ENCODE measurements at regions not wholly inside any gene's neighbourhood (a gene's known extent, or its start where the extent isn't known, plus 50 kb on each side); places are given as distances from the start of the nearest gene placed in this dataset.

GRCh38 chr13:47119575-47120235 lies 222.9 kb upstream of the HTR2A start:
- DNase-seq (ENCODE audit: low read depth), result no peak

GRCh38 chr13:47117268-47117667 lies 220.4 kb upstream of the HTR2A start:
- peak; percentile 48 for DNase-seq (ENCODE audit: low read depth)

DNA sequence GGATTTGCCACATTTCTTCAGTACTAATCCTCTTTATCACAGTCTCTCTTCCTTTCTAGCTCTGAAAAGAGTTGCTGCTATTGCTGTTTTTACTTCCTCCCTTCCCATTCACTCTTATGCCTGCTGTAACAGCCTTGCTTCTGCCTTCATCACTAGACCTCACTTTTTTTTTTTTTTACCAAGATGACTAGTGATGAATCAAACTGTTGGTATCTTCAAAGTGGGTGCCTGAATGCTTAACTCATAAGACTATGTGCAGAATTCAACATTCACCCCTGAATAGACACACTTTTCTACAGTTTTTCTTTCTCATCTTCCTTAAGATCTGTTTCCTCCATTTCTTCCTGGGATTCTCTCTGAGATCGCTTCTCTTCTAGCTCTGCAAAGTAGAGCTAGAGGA lies 217.2 kb upstream of the HTR2A start:
- DNase-seq (ENCODE audit: low read depth), result peak; percentile 56

- no peak for DNase-seq (ENCODE audit: low read depth)
Measured at GRCh38 chr13:47112903-47113299, 216.0 kb upstream of the HTR2A start.

- no peak for DNase-seq (ENCODE audit: low read depth)
Measured at GRCh38 chr13:47112205-47112902, 215.5 kb upstream of the HTR2A start.

- DNase-seq (ENCODE audit: low read depth), result no peak
Measured at GRCh38 chr13:47111499-47111898, 214.6 kb upstream of the HTR2A start.

DNA sequence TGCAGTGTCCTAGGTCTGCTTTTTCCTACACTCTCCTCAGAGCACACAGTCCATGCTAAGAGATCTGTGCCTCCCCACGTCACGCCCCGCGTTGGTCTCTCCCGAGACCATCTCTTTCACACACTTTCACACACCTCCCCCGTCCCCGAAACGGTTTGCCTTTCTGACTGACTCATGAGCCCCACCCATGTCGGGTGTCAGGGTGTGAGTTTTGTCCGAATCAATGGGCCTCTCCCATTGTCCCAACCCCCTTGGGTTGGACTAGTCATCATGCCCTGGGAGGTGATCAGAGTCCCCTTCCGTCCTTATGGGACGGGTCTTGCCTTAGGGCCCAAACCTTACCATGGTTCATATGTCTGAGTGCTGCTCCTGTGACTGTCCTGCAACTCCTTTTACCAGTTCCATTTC lies 214.0 kb upstream of the HTR2A start:
- no peak for DNase-seq (ENCODE audit: low read depth)

DNA sequence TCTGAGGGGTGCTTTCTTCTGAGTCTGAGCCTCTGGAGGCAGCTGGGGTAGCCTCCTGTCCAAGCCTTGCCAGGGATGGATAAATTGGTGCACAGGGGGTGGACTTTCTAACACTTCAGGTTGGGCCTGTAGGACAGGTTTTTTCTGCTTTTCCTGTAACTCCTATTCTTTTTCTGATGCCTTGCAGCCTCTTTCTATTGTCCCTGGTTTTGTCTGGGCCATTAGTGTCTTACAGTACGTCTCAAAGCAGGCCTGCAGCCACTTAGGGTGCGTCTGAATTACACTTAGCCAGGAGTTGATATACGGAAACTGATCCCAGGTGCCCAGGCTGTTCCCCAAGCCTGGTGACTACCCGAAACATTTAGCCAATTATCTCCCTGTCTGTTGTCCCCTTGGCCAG lies 213.3 kb upstream of the HTR2A start:
- DNase-seq (ENCODE audit: low read depth), result no peak

DNA sequence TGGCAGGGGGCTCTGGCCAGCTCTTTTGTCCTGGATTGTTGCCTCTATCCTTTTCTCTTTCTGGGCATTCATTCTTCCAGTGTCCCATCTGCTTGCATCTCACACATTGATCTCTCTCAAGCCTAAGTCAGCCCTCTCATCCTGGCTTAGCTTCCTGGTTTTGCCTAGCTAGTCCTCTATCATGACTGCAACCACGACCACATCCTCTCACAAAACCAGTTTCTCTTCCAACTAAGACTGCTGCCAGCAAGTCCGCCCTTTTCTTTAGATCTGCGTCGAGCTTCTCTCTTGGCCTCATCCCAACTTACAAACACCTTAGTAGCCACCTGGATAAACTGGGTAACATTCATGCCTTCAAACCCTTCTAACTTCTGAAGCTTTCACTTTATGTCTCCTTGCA lies 212.2 kb upstream of the HTR2A start:
- DNase-seq (ENCODE audit: low read depth), result no peak

GRCh38 chr13:47100214-47100853 lies 203.5 kb upstream of the HTR2A start:
- DNase-seq (ENCODE audit: low read depth), result no peak

GRCh38 chr13:47094734-47095434 lies 198.0 kb upstream of the HTR2A start:
- DNase-seq (ENCODE audit: low read depth), result no peak

GRCh38 chr13:47092202-47092601 lies 195.3 kb upstream of the HTR2A start:
- no peak for DNase-seq (ENCODE audit: low read depth)

GRCh38 chr13:47087841-47088240 lies 191.0 kb upstream of the HTR2A start:
- DNase-seq (ENCODE audit: low read depth), result no peak

DNA sequence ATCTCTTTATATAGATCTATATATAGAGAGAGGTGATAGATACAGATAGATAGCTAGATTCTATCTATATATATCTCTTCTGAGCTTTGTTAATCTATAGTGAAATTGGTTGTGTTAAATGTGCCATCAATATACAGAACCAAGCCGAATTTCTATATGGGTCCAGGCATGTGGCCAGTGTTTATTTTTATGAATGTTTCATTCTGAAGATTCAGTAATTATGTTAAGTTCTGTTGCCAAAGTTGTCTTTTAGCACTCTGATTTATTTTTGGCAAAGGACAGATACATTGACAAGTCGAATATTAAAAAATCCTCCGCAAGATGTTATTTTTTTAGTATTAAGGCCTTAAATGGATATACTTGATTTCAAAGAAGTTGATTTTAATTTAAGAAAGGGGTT lies 190.4 kb upstream of the HTR2A start:
- no peak for DNase-seq (ENCODE audit: low read depth)

GRCh38 chr13:47085346-47085745 lies 188.5 kb upstream of the HTR2A start:
- DNase-seq (ENCODE audit: low read depth), result no peak

DNA sequence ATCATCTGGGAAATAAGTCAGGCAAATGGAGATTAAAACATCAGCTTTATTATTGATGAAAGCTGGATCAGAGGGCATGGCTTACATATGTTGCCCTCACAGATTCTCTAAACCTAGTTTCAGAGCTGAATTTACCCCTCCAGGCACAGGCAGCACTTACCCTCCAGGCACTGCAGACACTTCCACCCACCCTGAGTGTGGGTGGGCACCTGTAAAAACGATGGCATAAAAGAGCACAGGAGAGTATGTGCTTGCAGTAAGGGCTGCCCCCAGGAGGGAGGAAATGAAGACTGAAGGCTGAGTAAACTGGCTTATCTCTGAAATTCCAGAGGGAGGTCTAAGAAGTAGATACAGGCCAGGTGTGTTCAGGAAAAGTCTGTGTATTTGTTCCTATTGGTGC lies 185.0 kb upstream of the HTR2A start:
- DNase-seq (ENCODE audit: low read depth), result no peak

DNA sequence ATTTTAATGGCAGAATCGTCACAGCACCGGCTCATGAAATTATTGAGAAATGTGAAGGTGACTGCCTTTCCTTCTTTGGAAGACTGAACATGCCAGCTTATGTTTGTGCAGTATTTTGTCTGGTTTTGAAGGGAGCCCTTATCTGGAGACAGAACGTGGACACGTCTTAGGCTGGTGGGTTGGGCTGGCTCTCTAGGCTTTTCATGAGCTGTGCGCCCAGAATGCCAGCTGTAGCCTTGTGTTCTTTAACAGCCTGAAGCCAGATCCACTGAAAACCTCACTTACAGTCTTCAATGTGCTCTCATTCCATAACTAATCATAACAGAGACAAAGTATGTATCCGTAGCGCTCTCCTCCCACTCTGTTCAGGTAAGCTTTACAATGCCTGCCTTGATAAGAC lies 184.4 kb upstream of the HTR2A start:
- DNase-seq (ENCODE audit: low read depth), result no peak

DNA sequence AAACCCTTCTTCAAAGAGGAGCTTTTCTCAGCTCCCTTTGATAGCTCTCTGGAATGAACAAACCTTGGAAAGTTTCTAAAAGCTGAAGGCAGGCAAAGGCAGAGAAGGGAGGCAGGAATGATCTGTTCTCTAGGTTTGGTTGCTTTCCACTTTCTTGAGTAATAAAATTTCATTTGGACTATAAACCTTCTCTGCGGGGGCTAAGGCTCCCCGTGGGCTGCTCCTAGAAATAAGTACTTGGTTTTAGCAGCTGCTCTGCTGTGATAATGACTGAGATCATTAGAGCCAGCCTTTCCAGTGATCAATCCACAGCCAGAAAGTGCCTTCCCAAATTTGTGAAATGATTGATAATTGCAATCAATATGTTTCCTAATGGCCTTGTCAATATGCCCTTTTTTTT lies 183.8 kb upstream of the HTR2A start:
- DNase-seq (ENCODE audit: low read depth), result no peak

DNA sequence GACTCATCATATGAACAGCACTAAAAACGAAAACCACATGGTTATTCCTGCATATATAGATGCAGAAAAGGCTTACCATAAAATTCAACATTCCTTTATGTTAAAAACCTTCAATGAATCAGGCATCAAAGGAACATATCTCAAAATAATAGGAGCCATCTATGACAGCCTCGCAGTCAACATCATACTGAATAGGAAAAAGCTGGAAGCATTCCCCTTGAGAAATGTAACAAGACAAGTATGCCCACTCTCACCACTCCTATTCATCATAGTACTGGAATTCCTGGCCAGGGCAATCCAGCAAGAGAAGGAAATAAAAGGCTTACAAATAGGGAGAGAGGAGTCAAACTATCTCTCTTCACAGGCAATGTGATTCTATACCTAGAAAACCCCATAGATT lies 179.6 kb upstream of the HTR2A start:
- DNase-seq (ENCODE audit: low read depth), result no peak

GRCh38 chr13:47069133-47069532 lies 172.3 kb upstream of the HTR2A start:
- DNase-seq (ENCODE audit: low read depth), result no peak

DNA sequence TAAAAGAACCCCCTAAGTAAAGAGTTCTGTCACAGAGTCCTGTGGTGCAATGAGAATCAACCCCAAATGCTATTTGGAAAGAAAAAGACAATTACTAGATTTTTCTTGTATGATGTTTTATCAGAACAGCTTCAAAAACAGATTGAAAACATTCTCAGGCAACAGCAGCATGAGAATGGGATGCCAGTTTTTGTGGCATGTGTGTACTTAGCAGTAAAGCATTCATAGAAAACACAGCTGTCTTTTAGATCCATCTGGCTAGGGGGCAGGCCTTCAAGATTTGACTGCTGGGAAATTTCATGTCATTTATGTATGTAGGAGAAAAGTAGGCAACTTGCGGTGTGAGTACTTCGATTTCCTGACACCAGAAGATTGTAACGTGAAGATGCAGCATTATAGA lies 170.5 kb upstream of the HTR2A start:
- no peak for DNase-seq (ENCODE audit: low read depth)

DNA sequence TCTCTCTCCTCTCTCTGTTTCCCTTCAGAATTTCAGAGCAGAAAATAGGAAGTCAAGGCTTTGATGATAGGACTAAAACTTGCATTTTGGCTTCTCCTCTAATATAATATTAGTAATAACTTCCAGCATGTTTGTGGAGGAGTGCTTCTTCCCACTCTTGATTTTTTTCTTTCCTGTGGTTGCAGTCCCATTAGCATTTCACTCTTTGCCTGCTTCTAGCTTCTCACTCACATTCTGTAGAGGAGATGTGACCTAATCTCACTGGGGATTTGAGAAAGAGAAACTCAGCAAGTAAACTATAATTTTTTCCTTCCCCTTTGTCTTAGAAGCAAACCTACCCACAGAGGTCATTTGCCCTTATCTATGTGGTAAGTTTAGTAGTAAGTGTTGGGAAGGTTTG lies 169.4 kb upstream of the HTR2A start:
- DNase-seq (ENCODE audit: low read depth), result no peak

GRCh38 chr13:47064381-47064780 lies 167.5 kb upstream of the HTR2A start:
- no peak for DNase-seq (ENCODE audit: low read depth)
